HCT116 (cell line): ENCODE measurements at regions not wholly inside any gene's neighbourhood (a gene's known extent, or its start where the extent isn't known, plus 50 kb on each side); places are given as distances from the start of the nearest gene placed in this dataset.

Experiments used
- ATAC-seq: fragments of 200-7000 bp; cut with Tn5 transposase; 2 replicates; pipeline ENCODE4 v1.9.1; 2020; ENCODE audit warnings: mild to moderate bottlenecking, moderate library complexity
- BruUV-seq: library from RNA; stranded (reverse); fragments of 400-500 nt; replicated peaks from 2 replicates; lab custom pipeline; 2021; lab: Mats Ljungman, UMichigan
- CTCF ChIA-PET: fragments of 300-600 bp; sonication (Branson Sonifier 250); formaldehyde crosslinking; loops from one replicate; lab custom pipeline; 2021; ENCODE audit warnings: antibody characterized with exemption; lab: Charles Lee
- POLR2A ChIA-PET: fragments of 300-600, 350-600 bp; sonication (Branson Sonifier 250); formaldehyde crosslinking; loops from one replicate; lab custom pipeline; 2021; ENCODE audit warnings: antibody characterized with exemption; lab: Charles Lee
- RAD21 ChIA-PET, 2 experiments: fragments of 300-600 bp; sonication (Branson Sonifier 250); formaldehyde crosslinking; loops; one replicate each; lab custom pipeline; 2023; ENCODE audit warnings: low total read pairs in 2 of 2; ENCODE audit not compliant: uncharacterized antibody in 2 of 2, unreplicated experiment in 2 of 2, low non-redundant PET in 1 of 2; lab: Charles Lee
- DNase-seq: peaks from one replicate; pipeline ENCODE4 v3.0.0-alpha.2; 2010; ENCODE audit warnings: low read depth, low spot score
- H2AFZ ChIP-seq: fragments of 200-600 bp; shearing (Covaris generic), sonication (generic); 2 replicates; pipeline ENCODE4 v1.6.1; 2017; ENCODE audit warnings: low read depth, mixed run types, mixed read lengths, antibody characterized with exemption, low read length; ENCODE audit not compliant: poor library complexity, severe bottlenecking
- H3K27ac ChIP-seq: 2 replicates; pipeline ENCODE4 v1.5.1; 2012; ENCODE audit warnings: low read depth, low read length
- H3K27me3 ChIP-seq: fragments of 200-600 bp; sonication (generic); 2 replicates; pipeline ENCODE4 v1.6.1; 2016; ENCODE audit warnings: mixed run types, low read length, mixed read lengths; ENCODE audit not compliant: insufficient read depth
- H3K36me3 ChIP-seq, 2 experiments: fragments of 200-500 bp in 1 of 2; fragments of 200-600 bp in 1 of 2; sonication (Bioruptor generic) in 1 of 2; sonication (generic) in 1 of 2; 2 replicates each; pipeline versions ENCODE4 v1.5.1 to v1.6.1; 2014 to 2016; ENCODE audit warnings: low read length in 2 of 2, inconsistent platforms in 1 of 2, mixed read lengths in 1 of 2, mixed run types in 1 of 2; ENCODE audit not compliant: insufficient read depth in 2 of 2, control insufficient read depth in 1 of 2
- H3K4me1 ChIP-seq, 2 experiments: fragments of 200-600 bp in 1 of 2; sonication (generic) in 1 of 2; 2 replicates each; pipeline versions ENCODE4 v1.5.1 to v1.6.1; 2012 to 2017; ENCODE audit warnings: low read length in 2 of 2, inconsistent platforms in 1 of 2, mild to moderate bottlenecking in 1 of 2, mixed read lengths in 1 of 2, mixed run types in 1 of 2, moderate library complexity in 1 of 2; ENCODE audit not compliant: insufficient read depth in 2 of 2, control insufficient read depth in 1 of 2
- H3K4me2 ChIP-seq: fragments of 200-600 bp; sonication (generic); 2 replicates; pipeline ENCODE4 v1.6.1; 2017; ENCODE audit warnings: mixed run types, low read length, mixed read lengths
- H3K4me3 ChIP-seq, 2 experiments: fragments of 200-600 bp in 1 of 2; sonication (generic) in 1 of 2; replicated peaks in 1 of 2; 2 replicates each; pipeline ENCODE4 v1.5.1; 2011 to 2016; ENCODE audit warnings: low read length in 2 of 2, control low read depth in 1 of 2, low read depth in 1 of 2, mild to moderate bottlenecking in 1 of 2, mixed read lengths in 1 of 2, mixed run types in 1 of 2
- H3K79me2 ChIP-seq: fragments of 200-600 bp; sonication (generic); 2 replicates; pipeline ENCODE4 v1.6.1; 2017; ENCODE audit warnings: mild to moderate bottlenecking, mixed run types, low read length, moderate library complexity, mixed read lengths; ENCODE audit not compliant: insufficient read depth
- H3K9ac ChIP-seq: fragments of 200-600 bp; sonication (generic); 2 replicates; pipeline ENCODE4 v1.6.1; 2016; ENCODE audit warnings: low read length, mixed read lengths
- H3K9me2 ChIP-seq: fragments of 200-600 bp; sonication (generic), shearing (Covaris generic); 2 replicates; pipeline ENCODE4 v1.6.1; 2017; ENCODE audit warnings: mixed run types, mild to moderate bottlenecking, moderate library complexity; ENCODE audit not compliant: insufficient read depth
- H3K9me3 ChIP-seq, 2 experiments: fragments of 200-500 bp in 1 of 2; fragments of 200-600 bp in 1 of 2; sonication (Bioruptor generic) in 1 of 2; sonication (generic) in 1 of 2; 2 replicates each; pipeline ENCODE4 v1.6.1; 2014 to 2017; ENCODE audit warnings: low read length in 2 of 2, mixed read lengths in 2 of 2, inconsistent platforms in 1 of 2, low read depth in 1 of 2, mild to moderate bottlenecking in 1 of 2, mixed run types in 1 of 2, moderate library complexity in 1 of 2; ENCODE audit not compliant: control insufficient read depth in 1 of 2, insufficient read depth in 1 of 2
- H4K20me1 ChIP-seq: fragments of 200-600 bp; sonication (generic), shearing (Covaris generic); 2 replicates; pipeline ENCODE4 v1.6.1; 2017; ENCODE audit warnings: mixed run types, mild to moderate bottlenecking, moderate library complexity; ENCODE audit not compliant: insufficient read depth
- ATF3 ChIP-seq: IDR thresholded peaks from 2 replicates; pipeline ENCODE4 v1.6.1; 2012
- CBX3 ChIP-seq: IDR thresholded peaks from 2 replicates; pipeline ENCODE4 v1.6.1; 2012; ENCODE audit warnings: low read depth
- CEBPB ChIP-seq: IDR thresholded peaks from 2 replicates; pipeline ENCODE4 v1.6.1; 2012; ENCODE audit warnings: low read depth
- CTCF ChIP-seq, 3 experiments: fragments of 200-600 bp in 1 of 3; sonication (generic) in 1 of 3; IDR thresholded peaks in 2 of 3; conservative IDR thresholded peaks in 1 of 3; 2 replicates each; pipeline ENCODE4 v1.5.1; 2012 to 2017; ENCODE audit warnings: low read depth in 2 of 3, low read length in 2 of 3, antibody characterized with exemption in 1 of 3, borderline replicate concordance in 1 of 3, control low read depth in 1 of 3, mild to moderate bottlenecking in 1 of 3, mixed read lengths in 1 of 3, mixed run types in 1 of 3, moderate library complexity in 1 of 3; ENCODE audit not compliant: insufficient read depth in 1 of 3
- EGR1 ChIP-seq: IDR thresholded peaks from 2 replicates; pipeline ENCODE4 v1.6.1; 2012; ENCODE audit warnings: low read depth
- ELF1 ChIP-seq: IDR thresholded peaks from 2 replicates; pipeline ENCODE4 v1.6.1; 2012; ENCODE audit warnings: low read depth, borderline replicate concordance
- EZH2 ChIP-seq: fragments of 200-600 bp; sonication (generic); IDR thresholded peaks from 2 replicates; pipeline ENCODE4 v1.6.1; 2017; ENCODE audit warnings: antibody characterized with exemption, mixed run types
- EZH2phosphoT487 ChIP-seq: fragments of 200-600 bp; IDR thresholded peaks from 2 replicates; pipeline ENCODE4 v1.6.1; 2018; ENCODE audit warnings: antibody characterized with exemption, borderline replicate concordance
- FOSL1 ChIP-seq: IDR thresholded peaks from 2 replicates; pipeline ENCODE4 v1.6.1; 2012; ENCODE audit warnings: low read depth
- JUND ChIP-seq: IDR thresholded peaks from 2 replicates; pipeline ENCODE4 v1.6.1; 2012
- POLR2A ChIP-seq: IDR thresholded peaks from 2 replicates; pipeline ENCODE4 v1.7.0; 2011; ENCODE audit warnings: borderline replicate concordance; ENCODE audit not compliant: insufficient read depth, insufficient read length; ENCODE audit errors: extremely low read depth
- POLR2AphosphoS5 ChIP-seq: IDR thresholded peaks from 2 replicates; pipeline ENCODE4 v1.6.1; 2011; ENCODE audit warnings: mild to moderate bottlenecking, low read depth, low read length, moderate library complexity
- RAD21 ChIP-seq: IDR thresholded peaks from 2 replicates; pipeline ENCODE4 v1.6.1; 2012; ENCODE audit warnings: low read depth, mild to moderate bottlenecking
- REST ChIP-seq: IDR thresholded peaks from 2 replicates; pipeline ENCODE4 v1.6.1; 2012; ENCODE audit warnings: low read depth
- SRF ChIP-seq: IDR thresholded peaks from 2 replicates; pipeline ENCODE4 v1.6.1; 2012; ENCODE audit warnings: low read depth
- TCF7L2 ChIP-seq: IDR thresholded peaks from 2 replicates; pipeline ENCODE4 v1.7.0; 2011; ENCODE audit warnings: borderline replicate concordance, inconsistent platforms; ENCODE audit not compliant: insufficient read depth, insufficient read length; ENCODE audit errors: extremely low read depth
- YY1 ChIP-seq: IDR thresholded peaks from 2 replicates; pipeline ENCODE4 v1.6.1; 2011; ENCODE audit warnings: low read length, low read depth, moderate library complexity, mild to moderate bottlenecking; ENCODE audit not compliant: insufficient replicate concordance; ENCODE audit errors: extremely low read depth
- ZBTB33 ChIP-seq: IDR thresholded peaks from 2 replicates; pipeline ENCODE4 v1.6.1; 2011; ENCODE audit warnings: mild to moderate bottlenecking, low read length, moderate library complexity; ENCODE audit not compliant: insufficient replicate concordance; ENCODE audit errors: extremely low read depth
- ZNF274 ChIP-seq: fragments of 200-500 bp; sonication (Bioruptor generic); IDR thresholded peaks from 2 replicates; pipeline ENCODE4 v1.6.1; 2014; ENCODE audit warnings: mild to moderate bottlenecking, low read depth, low read length, inconsistent platforms
- intact Hi-C: fragments of 100-400 bp; cut with micrococcal nuclease; formaldehyde crosslinking; loops from 2 replicates; pipeline ENCODE4 v1.10.0; 2022

- no peak for ATAC-seq
Observed at GRCh38 chr1:59155351-59155750, 141.5 kb upstream of the FGGY start.

More at GRCh38 chr1:59155351-59155750, 141.5 kb upstream of the FGGY start:
- ChIA-PET POLR2A (interaction anchor here (2.0 kb wide), 1 partner anchor 371 kb away, joined by 5 read pairs; the partner anchor contains the start of gene JUN), RAD21 (no interaction called here), CTCF (no interaction called here)
- no peak overlapping the region for H2AFZ ChIP-seq
- H3K36me3 ChIP-seq = no peaks in the 10 kb centered on the region
- no peaks in the 10 kb centered on the region for H3K79me2 ChIP-seq
- H3K4me1 ChIP-seq = peaks cover 22 to 40% of the 10 kb centered on the region in 2 experiments; a peak in 3 of 4 replicates
- DNase-seq = no peak
- H4K20me1 ChIP-seq = no peaks in the 10 kb centered on the region
- H3K4me2 ChIP-seq = no peak overlapping the region
- no peak overlapping the region for H3K9ac ChIP-seq
- no peaks in the 10 kb centered on the region for H3K27me3 ChIP-seq
- intact Hi-C loops = loop anchor here (10.0 kb wide), 1 partner anchor 139 kb away; the partner anchor contains the start of gene FGGY
- TF ChIP-seq EZH2 (no peak), ZNF274 (no peak), JUND (no peak), EZH2phosphoT487 (no peak), FOSL1 (no peak), CTCF (IDR thresholded peaks at IDR 0.05 in 2 of 3, conservative IDR thresholded peaks at IDR 0.05 in 1 of 3; ENCODE audit: borderline replicate concordance in 1 of 3, insufficient read depth in 1 of 3, low read depth in 2 of 3, low read length in 2 of 3) (no peak), CBX3 (no peak), POLR2AphosphoS5 (no peak), RAD21 (no peak), SRF (no peak), YY1 (no peak), EGR1 (no peak), POLR2A (no peak), REST (no peak), ATF3 (no peak), TCF7L2 (no peak), ELF1 (no peak), CEBPB (no peak), ZBTB33 (no peak)
- no TSS peak for BruUV-seq
- H3K9me2 ChIP-seq = no peaks in the 10 kb centered on the region
- no peak overlapping the region for H3K27ac ChIP-seq
- peaks cover 0 to 4% of the 10 kb centered on the region in 2 experiments; a peak in 1 of 4 replicates for H3K9me3 ChIP-seq
- H3K4me3 ChIP-seq = no peak overlapping the region
